GM10266 (cell line): ENCODE measurements at regions not wholly inside any gene's neighbourhood (a gene's known extent, or its start where the extent isn't known, plus 50 kb on each side); places are given as distances from the start of the nearest gene placed in this dataset.

Experiments used
- DNase-seq: peaks from one replicate; pipeline ENCODE4 v3.0.0; 2012; ENCODE audit errors: extremely low spot score
- TF ChIP-seq, protein P1 (sequence below): IDR thresholded peaks from 2 replicates; pipeline ENCODE4 v1.5.1; 2012; ENCODE audit warnings: mild to moderate bottlenecking, low read depth; ENCODE audit not compliant: control insufficient read depth, insufficient read depth; ENCODE audit errors: missing control alignments

DNA sequence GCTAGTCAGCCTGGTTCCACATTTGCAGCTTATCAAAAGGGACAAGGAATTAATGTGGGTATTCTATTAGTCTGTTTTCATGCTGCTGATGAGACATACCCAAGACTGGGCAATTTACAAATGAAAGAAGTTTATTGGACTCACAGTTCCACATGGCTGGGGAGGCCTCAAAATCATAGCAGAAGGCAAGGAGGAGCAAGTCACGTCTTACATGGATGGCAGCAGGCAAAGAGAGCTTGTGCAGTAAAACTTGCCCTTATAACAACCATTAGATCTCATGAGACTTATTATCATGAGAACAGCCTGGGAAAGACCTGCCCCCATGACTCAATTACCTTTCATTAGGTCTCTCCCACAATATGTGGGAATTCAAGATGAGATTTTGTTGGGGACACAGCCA, 689.1 kb upstream of the MARCKS start:
- no peak for DNase-seq
- TF ChIP-seq, protein P1, sequence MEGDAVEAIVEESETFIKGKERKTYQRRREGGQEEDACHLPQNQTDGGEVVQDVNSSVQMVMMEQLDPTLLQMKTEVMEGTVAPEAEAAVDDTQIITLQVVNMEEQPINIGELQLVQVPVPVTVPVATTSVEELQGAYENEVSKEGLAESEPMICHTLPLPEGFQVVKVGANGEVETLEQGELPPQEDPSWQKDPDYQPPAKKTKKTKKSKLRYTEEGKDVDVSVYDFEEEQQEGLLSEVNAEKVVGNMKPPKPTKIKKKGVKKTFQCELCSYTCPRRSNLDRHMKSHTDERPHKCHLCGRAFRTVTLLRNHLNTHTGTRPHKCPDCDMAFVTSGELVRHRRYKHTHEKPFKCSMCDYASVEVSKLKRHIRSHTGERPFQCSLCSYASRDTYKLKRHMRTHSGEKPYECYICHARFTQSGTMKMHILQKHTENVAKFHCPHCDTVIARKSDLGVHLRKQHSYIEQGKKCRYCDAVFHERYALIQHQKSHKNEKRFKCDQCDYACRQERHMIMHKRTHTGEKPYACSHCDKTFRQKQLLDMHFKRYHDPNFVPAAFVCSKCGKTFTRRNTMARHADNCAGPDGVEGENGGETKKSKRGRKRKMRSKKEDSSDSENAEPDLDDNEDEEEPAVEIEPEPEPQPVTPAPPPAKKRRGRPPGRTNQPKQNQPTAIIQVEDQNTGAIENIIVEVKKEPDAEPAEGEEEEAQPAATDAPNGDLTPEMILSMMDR, result no peak

DNA sequence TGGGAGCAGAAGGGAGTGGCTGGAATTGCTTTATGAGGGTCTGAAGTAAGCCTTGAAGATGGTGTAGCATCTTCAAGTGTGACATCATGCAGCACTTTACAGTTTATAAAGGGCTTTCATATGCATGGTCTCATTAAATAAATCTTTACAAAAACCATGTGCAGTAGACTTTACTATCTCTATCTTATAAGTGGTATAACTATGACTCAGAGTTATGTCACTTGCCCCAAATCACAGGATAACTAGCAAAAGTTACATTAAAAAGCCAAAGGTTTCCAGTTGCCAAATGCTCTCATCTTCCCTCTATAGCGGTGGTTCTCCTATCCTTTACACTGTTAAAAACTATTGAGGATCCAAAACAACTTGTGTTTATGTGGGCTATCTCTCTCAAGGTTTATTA, 687.7 kb upstream of the MARCKS start:
- TF ChIP-seq, protein P1, result no peak
- DNase-seq, result no peak

DNA sequence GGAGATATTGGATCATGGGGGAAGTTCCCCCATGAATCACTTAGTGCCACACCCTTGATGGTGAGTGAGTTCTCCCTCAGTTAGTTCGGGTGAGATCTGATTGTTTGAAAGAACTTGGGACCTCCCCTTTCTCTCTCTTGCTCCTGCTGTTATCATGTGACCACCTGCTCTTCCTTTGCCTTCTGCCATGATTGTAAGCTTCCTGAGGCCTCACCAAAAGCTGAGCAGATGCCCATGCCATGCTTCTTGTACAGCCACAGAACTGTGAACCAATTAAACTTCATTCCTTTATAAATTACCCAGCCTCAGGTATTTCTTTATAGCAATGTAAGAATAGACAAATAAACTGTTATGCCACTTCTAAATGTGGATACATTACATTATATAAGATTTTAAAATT, 686.7 kb upstream of the MARCKS start:
- no peak for DNase-seq
- TF ChIP-seq, protein P1, result no peak

DNA sequence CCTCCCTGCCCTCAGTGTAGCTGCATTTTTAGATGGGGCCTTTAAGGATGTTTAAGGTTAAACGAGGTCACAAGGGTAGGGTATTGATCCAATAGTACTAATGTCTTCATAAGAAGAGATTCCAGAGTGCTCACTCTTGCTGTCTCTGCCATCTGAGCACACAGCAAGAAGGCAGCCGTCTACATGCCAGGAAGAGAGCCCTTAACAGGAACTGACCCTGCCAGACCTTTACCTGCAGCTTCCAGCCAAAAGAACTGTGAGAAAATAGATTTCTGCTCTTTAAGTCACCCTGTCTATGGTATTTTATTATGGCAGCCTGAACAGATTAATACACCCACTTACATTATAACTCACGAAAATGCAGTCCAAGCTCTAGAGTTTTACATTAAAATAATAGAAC, 685.3 kb upstream of the MARCKS start:
- TF ChIP-seq, protein P1, result no peak
- no peak for DNase-seq

DNA sequence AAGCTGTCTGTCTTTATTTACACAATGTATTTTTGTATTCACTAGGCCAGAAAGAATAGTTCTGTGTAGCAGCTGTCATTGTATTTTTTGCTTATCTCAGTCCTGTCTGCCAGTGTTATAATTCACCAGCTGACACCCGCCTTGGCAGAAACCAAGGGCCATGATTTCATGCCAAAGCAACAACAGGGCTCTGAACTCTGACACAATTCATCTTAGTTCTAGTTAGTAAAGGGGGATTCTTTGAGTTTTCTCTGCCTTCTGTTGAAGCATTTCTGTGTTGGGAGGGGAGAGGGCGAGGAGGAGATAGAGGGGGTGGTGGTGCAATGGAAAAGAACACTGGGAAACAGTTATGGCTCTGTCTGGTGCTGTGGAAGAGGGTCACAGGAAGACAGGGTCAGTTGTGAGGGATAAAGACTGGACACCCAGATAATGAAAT, 684.6 kb upstream of the MARCKS start:
- TF ChIP-seq, protein P1, result no peak
- no peak for DNase-seq

DNA sequence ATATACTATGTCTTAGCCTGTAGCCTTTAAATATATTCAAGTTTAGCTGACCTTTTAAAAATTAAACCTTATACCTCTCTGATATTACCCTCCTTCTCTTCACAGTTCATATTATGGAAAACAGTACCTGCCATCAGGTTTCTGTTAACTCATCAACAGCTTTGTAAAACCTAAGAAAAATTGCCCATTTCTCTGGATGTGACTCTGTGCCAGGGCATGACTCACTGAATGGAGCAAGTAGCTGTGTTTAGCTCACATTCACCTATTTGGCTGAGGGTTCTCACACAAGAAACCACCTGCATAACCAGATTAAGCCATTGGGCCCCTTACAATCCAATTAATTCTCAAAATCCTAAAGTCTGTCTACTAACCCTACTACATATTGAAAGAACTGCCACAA, 678.8 kb upstream of the MARCKS start:
- TF ChIP-seq, protein P1, result no peak
- no peak for DNase-seq

DNA sequence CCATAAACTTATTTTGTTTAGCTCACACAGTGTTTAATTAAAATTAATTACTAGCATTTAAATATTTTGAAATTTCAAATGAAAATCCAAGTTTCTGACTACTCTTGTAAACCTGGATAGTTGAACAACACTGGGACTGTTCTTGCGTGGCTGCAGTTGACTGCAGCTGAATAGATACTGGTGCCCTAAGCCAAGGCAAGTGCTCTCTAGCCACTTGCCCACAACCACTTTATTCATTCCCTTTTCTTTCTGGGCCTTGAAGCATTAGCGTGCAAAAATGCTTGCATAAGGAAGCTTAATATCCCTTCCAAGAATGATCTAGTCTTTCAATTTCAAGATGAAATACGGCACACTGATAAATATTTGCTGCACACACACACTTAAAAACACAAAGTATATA, 676.0 kb upstream of the MARCKS start:
- TF ChIP-seq, protein P1, result no peak
- DNase-seq, result no peak
